WTC11 (cell line): ENCODE measurements at regions not wholly inside any gene's neighbourhood (a gene's known extent, or its start where the extent isn't known, plus 50 kb on each side); places are given as distances from the start of the nearest gene placed in this dataset.

Experiments used
- ATAC-seq: fragments of 200-7000 bp; cut with Tn5 transposase; 2 replicates; pipeline ENCODE4 v1.10.0; 2021; ENCODE audit warnings: mild to moderate bottlenecking, moderate library complexity
- CTCF ChIA-PET: fragments of 300-600 bp; sonication (Branson Sonifier 250); formaldehyde crosslinking; loops from one replicate; lab custom pipeline; 2021; ENCODE audit warnings: antibody characterized with exemption; lab: Charles Lee
- POLR2A ChIA-PET: fragments of 350-600 bp; sonication (Branson Sonifier 250); formaldehyde crosslinking; loops from one replicate; lab custom pipeline; 2021; ENCODE audit warnings: antibody characterized with exemption; lab: Charles Lee
- DNase-seq: peaks from one replicate; pipeline ENCODE4 v3.0.0; 2021; ENCODE audit warnings: low spot score
- H3K27ac Mint-ChIP-seq: 2 replicates; pipeline ENCODE4 v1.8.0; 2021; ENCODE audit warnings: mixed read lengths
- H3K27me3 Mint-ChIP-seq: 2 replicates; pipeline ENCODE4 v1.8.0; 2021; ENCODE audit warnings: low read depth, mild to moderate bottlenecking, moderate library complexity, mixed read lengths
- H3K36me3 Mint-ChIP-seq: 2 replicates; pipeline ENCODE4 v1.8.0; 2021; ENCODE audit warnings: mixed read lengths
- H3K4me1 Mint-ChIP-seq: 2 replicates; pipeline ENCODE4 v1.8.0; 2022; ENCODE audit warnings: mixed read lengths
- H3K4me3 Mint-ChIP-seq: 2 replicates; pipeline ENCODE4 v1.8.0; 2021; ENCODE audit warnings: mild to moderate bottlenecking, moderate library complexity, mixed read lengths
- H3K9me3 Mint-ChIP-seq: 2 replicates; pipeline ENCODE4 v1.8.0; 2021; ENCODE audit warnings: mixed read lengths
- ELF4 ChIP-seq: sonication (generic); formaldehyde crosslinking; IDR thresholded peaks from 2 replicates; pipeline ENCODE4 v1.8.1; 2022; ENCODE audit warnings: low read depth, mild to moderate bottlenecking, moderate library complexity, missing genetic modification reagents
- EMX1 ChIP-seq: fragments of 250-450 bp; sonication (Bioruptor Pico); IDR thresholded peaks from 2 replicates; pipeline ENCODE4 v1.8.0; 2021; ENCODE audit warnings: mild to moderate bottlenecking
- FOXJ3 ChIP-seq: sonication (generic); formaldehyde crosslinking; IDR thresholded peaks from 2 replicates; pipeline ENCODE4 v1.9.0; 2021; ENCODE audit warnings: missing genetic modification reagents, mild to moderate bottlenecking, borderline replicate concordance
- GRHL2 ChIP-seq: fragments of 250-450 bp; sonication (Bioruptor Pico); IDR thresholded peaks from 2 replicates; pipeline ENCODE4 v1.8.0; 2022; ENCODE audit warnings: mild to moderate bottlenecking, moderate library complexity; ENCODE audit not compliant: insufficient replicate concordance, severe bottlenecking
- IRF2 ChIP-seq: sonication (generic); formaldehyde crosslinking; IDR thresholded peaks from 2 replicates; pipeline ENCODE4 v1.8.0; 2022; ENCODE audit warnings: low read depth, missing genetic modification reagents, borderline replicate concordance
- JAZF1 ChIP-seq: fragments of 250-450 bp; sonication (Bioruptor Pico); IDR thresholded peaks from 2 replicates; pipeline ENCODE4 v1.9.0; 2021; ENCODE audit warnings: moderate library complexity, mild to moderate bottlenecking, inconsistent platforms
- NFE2L1 ChIP-seq: sonication (generic); formaldehyde crosslinking; IDR thresholded peaks from 2 replicates; pipeline ENCODE4 v1.8.1; 2023; ENCODE audit warnings: missing genetic modification reagents
- NR2C2 ChIP-seq: sonication (generic); formaldehyde crosslinking; IDR thresholded peaks from 2 replicates; pipeline ENCODE4 v1.8.0; 2022; ENCODE audit warnings: mild to moderate bottlenecking, missing genetic modification reagents
- RORB ChIP-seq: fragments of 250-450 bp; sonication (Bioruptor Pico); IDR thresholded peaks from 2 replicates; pipeline ENCODE4 v1.9.0; 2021; ENCODE audit warnings: mild to moderate bottlenecking
- SMAD3 ChIP-seq: sonication (generic); formaldehyde crosslinking; IDR thresholded peaks from 2 replicates; pipeline ENCODE4 v1.8.0; 2022; ENCODE audit warnings: missing genetic modification reagents, mild to moderate bottlenecking, borderline replicate concordance
- ZNF317 ChIP-seq: sonication (generic); formaldehyde crosslinking; IDR thresholded peaks from 2 replicates; pipeline ENCODE4 v1.8.1; 2023; ENCODE audit warnings: low read depth, mild to moderate bottlenecking, moderate library complexity, missing genetic modification reagents, borderline replicate concordance
- ZNF396 ChIP-seq: fragments of 250-450 bp; sonication (Bioruptor Pico); IDR thresholded peaks from 2 replicates; pipeline ENCODE4 v1.8.0; 2021; ENCODE audit warnings: mild to moderate bottlenecking, moderate library complexity, borderline replicate concordance
- TF ChIP-seq, protein P1 (sequence below): sonication (generic); formaldehyde crosslinking; IDR thresholded peaks from 2 replicates; pipeline ENCODE4 v1.8.1; 2023; ENCODE audit warnings: mild to moderate bottlenecking, missing genetic modification reagents, moderate library complexity
- TF ChIP-seq, protein P2 (sequence below): fragments of 200-600 bp; IDR thresholded peaks from 2 replicates; pipeline ENCODE4 v1.8.0; 2022; ENCODE audit warnings: antibody characterized with exemption
- TF ChIP-seq, protein P3 (sequence below): sonication (generic); formaldehyde crosslinking; IDR thresholded peaks from 2 replicates; pipeline ENCODE4 v1.8.0; 2023; ENCODE audit warnings: missing genetic modification reagents, mild to moderate bottlenecking, borderline replicate concordance
- TF ChIP-seq, protein P4 (sequence below): sonication (generic); formaldehyde crosslinking; IDR thresholded peaks from 2 replicates; pipeline ENCODE4 v1.8.1; 2023; ENCODE audit warnings: mild to moderate bottlenecking, missing genetic modification reagents, moderate library complexity
- TF ChIP-seq, protein P5 (sequence below): sonication (generic); formaldehyde crosslinking; conservative IDR thresholded peaks from 2 replicates; pipeline ENCODE4 v1.8.1; 2023; ENCODE audit warnings: mild to moderate bottlenecking, low read depth, missing genetic modification reagents, moderate library complexity
- TF ChIP-seq, protein P6 (sequence below): sonication (generic); formaldehyde crosslinking; IDR thresholded peaks from 2 replicates; pipeline ENCODE4 v1.8.1; 2022; ENCODE audit warnings: mild to moderate bottlenecking, moderate library complexity, missing genetic modification reagents
- TF ChIP-seq, protein P7 (sequence below): sonication (generic); formaldehyde crosslinking; IDR thresholded peaks from 2 replicates; pipeline ENCODE4 v1.8.1; 2022; ENCODE audit warnings: mild to moderate bottlenecking, missing genetic modification reagents, moderate library complexity, borderline replicate concordance

DNA sequence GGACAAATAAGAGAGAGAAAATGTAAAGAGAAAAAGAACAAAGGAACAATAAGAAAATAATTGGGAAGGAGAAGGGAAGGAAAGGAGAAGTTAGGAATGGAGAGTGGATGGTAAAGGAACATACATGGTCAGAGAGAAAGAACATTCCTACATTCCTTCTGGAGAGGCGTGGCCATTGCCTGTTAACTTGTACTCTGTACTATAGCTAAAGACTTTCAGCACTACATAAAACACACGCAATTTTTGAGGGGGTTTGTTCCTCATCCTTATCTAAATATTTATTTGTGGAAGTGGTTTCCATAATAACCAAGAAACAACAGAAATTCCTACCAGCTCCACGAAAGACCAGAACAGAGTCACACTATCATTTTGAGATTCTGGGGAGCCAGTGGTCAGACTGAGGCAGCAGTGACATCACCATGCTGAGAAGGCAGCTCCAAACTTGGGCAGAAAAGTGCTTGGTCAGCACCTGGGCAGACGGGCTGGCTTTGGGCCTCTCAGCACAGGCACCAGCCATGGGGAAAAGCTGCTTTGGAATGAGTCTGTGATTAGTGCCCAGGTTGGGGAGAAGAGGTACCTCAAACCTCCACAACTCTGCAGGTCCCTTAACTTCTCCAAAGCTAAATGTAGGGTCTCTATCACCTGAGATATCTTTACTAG lies 125.9 kb upstream of the NTF3 start (continued):
- TF ChIP-seq, protein P1, sequence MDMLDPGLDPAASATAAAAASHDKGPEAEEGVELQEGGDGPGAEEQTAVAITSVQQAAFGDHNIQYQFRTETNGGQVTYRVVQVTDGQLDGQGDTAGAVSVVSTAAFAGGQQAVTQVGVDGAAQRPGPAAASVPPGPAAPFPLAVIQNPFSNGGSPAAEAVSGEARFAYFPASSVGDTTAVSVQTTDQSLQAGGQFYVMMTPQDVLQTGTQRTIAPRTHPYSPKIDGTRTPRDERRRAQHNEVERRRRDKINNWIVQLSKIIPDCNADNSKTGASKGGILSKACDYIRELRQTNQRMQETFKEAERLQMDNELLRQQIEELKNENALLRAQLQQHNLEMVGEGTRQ (CRISPR knock-in tag), result no peak
- TF ChIP-seq GRHL2 (no peak), NR2C2 (CRISPR knock-in tag) (no peak), RORB (CRISPR knock-in tag) (no peak), SMAD3 (no peak), IRF2 (CRISPR knock-in tag) (no peak), EMX1 (CRISPR knock-in tag) (no peak)
- TF ChIP-seq, protein P2, sequence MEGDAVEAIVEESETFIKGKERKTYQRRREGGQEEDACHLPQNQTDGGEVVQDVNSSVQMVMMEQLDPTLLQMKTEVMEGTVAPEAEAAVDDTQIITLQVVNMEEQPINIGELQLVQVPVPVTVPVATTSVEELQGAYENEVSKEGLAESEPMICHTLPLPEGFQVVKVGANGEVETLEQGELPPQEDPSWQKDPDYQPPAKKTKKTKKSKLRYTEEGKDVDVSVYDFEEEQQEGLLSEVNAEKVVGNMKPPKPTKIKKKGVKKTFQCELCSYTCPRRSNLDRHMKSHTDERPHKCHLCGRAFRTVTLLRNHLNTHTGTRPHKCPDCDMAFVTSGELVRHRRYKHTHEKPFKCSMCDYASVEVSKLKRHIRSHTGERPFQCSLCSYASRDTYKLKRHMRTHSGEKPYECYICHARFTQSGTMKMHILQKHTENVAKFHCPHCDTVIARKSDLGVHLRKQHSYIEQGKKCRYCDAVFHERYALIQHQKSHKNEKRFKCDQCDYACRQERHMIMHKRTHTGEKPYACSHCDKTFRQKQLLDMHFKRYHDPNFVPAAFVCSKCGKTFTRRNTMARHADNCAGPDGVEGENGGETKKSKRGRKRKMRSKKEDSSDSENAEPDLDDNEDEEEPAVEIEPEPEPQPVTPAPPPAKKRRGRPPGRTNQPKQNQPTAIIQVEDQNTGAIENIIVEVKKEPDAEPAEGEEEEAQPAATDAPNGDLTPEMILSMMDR, result no peak

DNA sequence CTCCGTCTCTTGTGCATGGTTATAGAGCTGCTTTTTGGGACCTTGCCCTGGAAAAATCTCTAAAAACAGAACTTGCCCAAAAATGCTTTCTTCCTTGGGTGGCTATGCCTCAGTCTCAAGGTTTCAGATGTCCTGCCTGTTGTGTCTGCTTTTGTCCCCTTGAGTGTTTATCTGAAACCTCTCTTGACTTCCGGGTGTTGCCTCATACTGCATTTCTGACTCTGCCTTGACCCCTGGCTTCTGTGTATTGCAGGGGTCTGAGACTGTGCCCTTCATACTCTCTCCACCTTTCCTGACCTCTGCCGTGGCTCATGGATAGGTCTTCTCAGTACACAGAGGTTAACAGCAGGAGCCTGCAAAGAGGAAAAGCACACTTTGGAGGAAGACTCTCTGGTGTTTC lies 124.8 kb upstream of the NTF3 start:
- Mint-ChIP-seq H3K9me3 (peaks cover 9% of the 10 kb centered on the region), H3K4me3 (no peak overlapping the region), H3K27ac (no peak overlapping the region), H3K27me3 (0 out of 2 replicates have a peak, but pooled peaks cover 2% of the 10 kb centered on the region), H3K4me1 (no peaks in the 10 kb centered on the region), H3K36me3 (0 out of 2 replicates have a peak, but pooled peaks cover 3% of the 10 kb centered on the region)
- ATAC-seq, result no peak
- TF ChIP-seq JAZF1 (CRISPR knock-in tag) (no peak), NFE2L1 (CRISPR knock-in tag) (no peak), ZNF396 (CRISPR knock-in tag) (no peak), FOXJ3 (CRISPR knock-in tag) (no peak), ELF4 (no peak), ZNF317 (CRISPR knock-in tag) (no peak), RORB (CRISPR knock-in tag) (no peak)
- TF ChIP-seq, protein P3, sequence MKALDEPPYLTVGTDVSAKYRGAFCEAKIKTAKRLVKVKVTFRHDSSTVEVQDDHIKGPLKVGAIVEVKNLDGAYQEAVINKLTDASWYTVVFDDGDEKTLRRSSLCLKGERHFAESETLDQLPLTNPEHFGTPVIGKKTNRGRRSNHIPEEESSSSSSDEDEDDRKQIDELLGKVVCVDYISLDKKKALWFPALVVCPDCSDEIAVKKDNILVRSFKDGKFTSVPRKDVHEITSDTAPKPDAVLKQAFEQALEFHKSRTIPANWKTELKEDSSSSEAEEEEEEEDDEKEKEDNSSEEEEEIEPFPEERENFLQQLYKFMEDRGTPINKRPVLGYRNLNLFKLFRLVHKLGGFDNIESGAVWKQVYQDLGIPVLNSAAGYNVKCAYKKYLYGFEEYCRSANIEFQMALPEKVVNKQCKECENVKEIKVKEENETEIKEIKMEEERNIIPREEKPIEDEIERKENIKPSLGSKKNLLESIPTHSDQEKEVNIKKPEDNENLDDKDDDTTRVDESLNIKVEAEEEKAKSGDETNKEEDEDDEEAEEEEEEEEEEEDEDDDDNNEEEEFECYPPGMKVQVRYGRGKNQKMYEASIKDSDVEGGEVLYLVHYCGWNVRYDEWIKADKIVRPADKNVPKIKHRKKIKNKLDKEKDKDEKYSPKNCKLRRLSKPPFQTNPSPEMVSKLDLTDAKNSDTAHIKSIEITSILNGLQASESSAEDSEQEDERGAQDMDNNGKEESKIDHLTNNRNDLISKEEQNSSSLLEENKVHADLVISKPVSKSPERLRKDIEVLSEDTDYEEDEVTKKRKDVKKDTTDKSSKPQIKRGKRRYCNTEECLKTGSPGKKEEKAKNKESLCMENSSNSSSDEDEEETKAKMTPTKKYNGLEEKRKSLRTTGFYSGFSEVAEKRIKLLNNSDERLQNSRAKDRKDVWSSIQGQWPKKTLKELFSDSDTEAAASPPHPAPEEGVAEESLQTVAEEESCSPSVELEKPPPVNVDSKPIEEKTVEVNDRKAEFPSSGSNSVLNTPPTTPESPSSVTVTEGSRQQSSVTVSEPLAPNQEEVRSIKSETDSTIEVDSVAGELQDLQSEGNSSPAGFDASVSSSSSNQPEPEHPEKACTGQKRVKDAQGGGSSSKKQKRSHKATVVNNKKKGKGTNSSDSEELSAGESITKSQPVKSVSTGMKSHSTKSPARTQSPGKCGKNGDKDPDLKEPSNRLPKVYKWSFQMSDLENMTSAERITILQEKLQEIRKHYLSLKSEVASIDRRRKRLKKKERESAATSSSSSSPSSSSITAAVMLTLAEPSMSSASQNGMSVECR (CRISPR knock-in tag), result no peak
- TF ChIP-seq, protein P4, sequence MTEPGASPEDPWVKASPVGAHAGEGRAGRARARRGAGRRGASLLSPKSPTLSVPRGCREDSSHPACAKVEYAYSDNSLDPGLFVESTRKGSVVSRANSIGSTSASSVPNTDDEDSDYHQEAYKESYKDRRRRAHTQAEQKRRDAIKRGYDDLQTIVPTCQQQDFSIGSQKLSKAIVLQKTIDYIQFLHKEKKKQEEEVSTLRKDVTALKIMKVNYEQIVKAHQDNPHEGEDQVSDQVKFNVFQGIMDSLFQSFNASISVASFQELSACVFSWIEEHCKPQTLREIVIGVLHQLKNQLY (CRISPR knock-in tag), result no peak
- TF ChIP-seq, protein P5, sequence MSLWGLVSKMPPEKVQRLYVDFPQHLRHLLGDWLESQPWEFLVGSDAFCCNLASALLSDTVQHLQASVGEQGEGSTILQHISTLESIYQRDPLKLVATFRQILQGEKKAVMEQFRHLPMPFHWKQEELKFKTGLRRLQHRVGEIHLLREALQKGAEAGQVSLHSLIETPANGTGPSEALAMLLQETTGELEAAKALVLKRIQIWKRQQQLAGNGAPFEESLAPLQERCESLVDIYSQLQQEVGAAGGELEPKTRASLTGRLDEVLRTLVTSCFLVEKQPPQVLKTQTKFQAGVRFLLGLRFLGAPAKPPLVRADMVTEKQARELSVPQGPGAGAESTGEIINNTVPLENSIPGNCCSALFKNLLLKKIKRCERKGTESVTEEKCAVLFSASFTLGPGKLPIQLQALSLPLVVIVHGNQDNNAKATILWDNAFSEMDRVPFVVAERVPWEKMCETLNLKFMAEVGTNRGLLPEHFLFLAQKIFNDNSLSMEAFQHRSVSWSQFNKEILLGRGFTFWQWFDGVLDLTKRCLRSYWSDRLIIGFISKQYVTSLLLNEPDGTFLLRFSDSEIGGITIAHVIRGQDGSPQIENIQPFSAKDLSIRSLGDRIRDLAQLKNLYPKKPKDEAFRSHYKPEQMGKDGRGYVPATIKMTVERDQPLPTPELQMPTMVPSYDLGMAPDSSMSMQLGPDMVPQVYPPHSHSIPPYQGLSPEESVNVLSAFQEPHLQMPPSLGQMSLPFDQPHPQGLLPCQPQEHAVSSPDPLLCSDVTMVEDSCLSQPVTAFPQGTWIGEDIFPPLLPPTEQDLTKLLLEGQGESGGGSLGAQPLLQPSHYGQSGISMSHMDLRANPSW, result no peak
- TF ChIP-seq, protein P6, sequence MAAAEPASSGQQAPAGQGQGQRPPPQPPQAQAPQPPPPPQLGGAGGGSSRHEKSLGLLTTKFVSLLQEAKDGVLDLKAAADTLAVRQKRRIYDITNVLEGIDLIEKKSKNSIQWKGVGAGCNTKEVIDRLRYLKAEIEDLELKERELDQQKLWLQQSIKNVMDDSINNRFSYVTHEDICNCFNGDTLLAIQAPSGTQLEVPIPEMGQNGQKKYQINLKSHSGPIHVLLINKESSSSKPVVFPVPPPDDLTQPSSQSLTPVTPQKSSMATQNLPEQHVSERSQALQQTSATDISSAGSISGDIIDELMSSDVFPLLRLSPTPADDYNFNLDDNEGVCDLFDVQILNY (CRISPR knock-in tag), result no peak
- TF ChIP-seq, protein P7, sequence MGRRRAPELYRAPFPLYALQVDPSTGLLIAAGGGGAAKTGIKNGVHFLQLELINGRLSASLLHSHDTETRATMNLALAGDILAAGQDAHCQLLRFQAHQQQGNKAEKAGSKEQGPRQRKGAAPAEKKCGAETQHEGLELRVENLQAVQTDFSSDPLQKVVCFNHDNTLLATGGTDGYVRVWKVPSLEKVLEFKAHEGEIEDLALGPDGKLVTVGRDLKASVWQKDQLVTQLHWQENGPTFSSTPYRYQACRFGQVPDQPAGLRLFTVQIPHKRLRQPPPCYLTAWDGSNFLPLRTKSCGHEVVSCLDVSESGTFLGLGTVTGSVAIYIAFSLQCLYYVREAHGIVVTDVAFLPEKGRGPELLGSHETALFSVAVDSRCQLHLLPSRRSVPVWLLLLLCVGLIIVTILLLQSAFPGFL, result no peak
- POLR2A ChIA-PET, result no interaction called here
- no peak for DNase-seq
- CTCF ChIA-PET, result interaction anchor here (1.1 kb wide), 1 partner anchor 107 kb away, joined by 4 read pairs; no protein-coding TSS in a partner anchor
